Endodermal cell (in vitro differentiated cells): ENCODE measurements at regions not wholly inside any gene's neighbourhood (a gene's known extent, or its start where the extent isn't known, plus 50 kb on each side); places are given as distances from the start of the nearest gene placed in this dataset.

Experiments used
- DNase-seq: peaks from one replicate; pipeline ENCODE4 v3.0.0-alpha.2; 2017
- H3K27ac ChIP-seq: 2 replicates; pipeline ENCODE4 v1.5.1; 2013; ENCODE audit warnings: mild to moderate bottlenecking, low read depth, low read length, moderate library complexity
- H3K27me3 ChIP-seq: 2 replicates; pipeline ENCODE4 v1.6.1; 2013; ENCODE audit warnings: mild to moderate bottlenecking, low read length, moderate library complexity; ENCODE audit not compliant: insufficient read depth, control insufficient read depth, poor library complexity, severe bottlenecking
- H3K36me3 ChIP-seq: 2 replicates; pipeline ENCODE4 v1.7.0; 2013; ENCODE audit warnings: mild to moderate bottlenecking, low read length, moderate library complexity; ENCODE audit not compliant: control insufficient read depth, insufficient read depth
- H3K4me1 ChIP-seq: one replicate; pipeline ENCODE4 v1.7.0; 2013; ENCODE audit warnings: low read length; ENCODE audit not compliant: control insufficient read depth, insufficient read depth
- H3K4me3 ChIP-seq: 2 replicates; pipeline ENCODE4 v1.5.1; 2013; ENCODE audit warnings: mild to moderate bottlenecking, low read length, moderate library complexity
- H3K9ac ChIP-seq: 2 replicates; pipeline ENCODE4 v1.6.1; 2013; ENCODE audit warnings: mild to moderate bottlenecking, low read length, moderate library complexity; ENCODE audit not compliant: poor library complexity, severe bottlenecking; ENCODE audit errors: extremely low read depth
- H3K9me3 ChIP-seq: 2 replicates; pipeline ENCODE4 v1.6.1; 2013; ENCODE audit warnings: mild to moderate bottlenecking, low read length, moderate library complexity; ENCODE audit not compliant: control insufficient read depth
- H3K27ac Mint-ChIP-seq: 2 replicates; pipeline ENCODE4 v1.8.0; 2020; ENCODE audit warnings: mixed read lengths
- H3K27me3 Mint-ChIP-seq: 2 replicates; pipeline ENCODE4 v1.8.0; 2021; ENCODE audit warnings: mild to moderate bottlenecking, mixed read lengths; ENCODE audit not compliant: insufficient read depth
- H3K36me3 Mint-ChIP-seq: 2 replicates; pipeline ENCODE4 v1.8.0; 2020; ENCODE audit warnings: low read depth, mixed read lengths
- H3K4me1 Mint-ChIP-seq: 2 replicates; pipeline ENCODE4 v1.8.0; 2020; ENCODE audit warnings: mixed read lengths
- H3K4me3 Mint-ChIP-seq: 2 replicates; pipeline ENCODE4 v1.8.0; 2020; ENCODE audit warnings: mild to moderate bottlenecking, moderate library complexity, mixed read lengths
- H3K9me3 Mint-ChIP-seq: 2 replicates; pipeline ENCODE4 v1.8.0; 2020; ENCODE audit warnings: mild to moderate bottlenecking, mixed read lengths
- CTCF ChIP-seq: fragments of 200-600 bp; sonication (generic); conservative IDR thresholded peaks from 2 replicates; pipeline ENCODE4 v1.5.0; 2021; ENCODE audit warnings: antibody characterized with exemption, mild to moderate bottlenecking
- WGBS, 2 experiments: methylation state at CpG; one replicate each; pipeline versions ENCODE4 v1.1.5 to v1.1.7; 2013; ENCODE audit warnings: missing lambda C conversion rate in 2 of 2, mixed read lengths in 1 of 2; ENCODE audit not compliant: insufficient coverage in 1 of 2, insufficient read length in 1 of 2; 5-methylcytosine and 5-hydroxymethylcytosine counted together

GRCh38 chr4:178457286-178457685 lies 1015.0 kb upstream of the AGA start:
- Histone ChIP-seq H3K27me3 (no peaks in the 10 kb centered on the region), H3K36me3 (no peaks in the 10 kb centered on the region), H3K9ac (no peak overlapping the region), H3K4me3 (no peak overlapping the region), H3K9me3 (no peaks in the 10 kb centered on the region), H3K4me1 (no peaks in the 10 kb centered on the region), H3K27ac (no peak overlapping the region)
- no peaks in the 10 kb centered on the region for H3K27me3 Mint-ChIP-seq
- H3K36me3 Mint-ChIP-seq, result no peaks in the 10 kb centered on the region
- no peak for DNase-seq
- no peak overlapping the region for H3K4me3 Mint-ChIP-seq
- no peak for TF ChIP-seq CTCF
- no peak overlapping the region for H3K27ac Mint-ChIP-seq
- no peaks in the 10 kb centered on the region for H3K9me3 Mint-ChIP-seq
- no peaks in the 10 kb centered on the region for H3K4me1 Mint-ChIP-seq

- Histone ChIP-seq H3K9me3 (no peaks in the 10 kb centered on the region), H3K27ac (no peak overlapping the region), H3K4me3 (no peak overlapping the region), H3K36me3 (no peaks in the 10 kb centered on the region), H3K9ac (no peak overlapping the region), H3K27me3 (no peaks in the 10 kb centered on the region), H3K4me1 (no peaks in the 10 kb centered on the region)
- DNase-seq, result no peak
- 79 to 80% methylated on average over 4 of the region's 4 CpGs for WGBS, 2 experiments
- Mint-ChIP-seq H3K4me3 (no peak overlapping the region), H3K36me3 (no peaks in the 10 kb centered on the region), H3K9me3 (no peaks in the 10 kb centered on the region), H3K27ac (no peak overlapping the region), H3K27me3 (no peaks in the 10 kb centered on the region), H3K4me1 (no peaks in the 10 kb centered on the region)
- TF ChIP-seq CTCF, result no peak
Measured at GRCh38 chr4:178462710-178463109, 1020.5 kb upstream of the AGA start.

- Histone ChIP-seq H3K27me3 (no peaks in the 10 kb centered on the region), H3K27ac (no peak overlapping the region), H3K4me3 (no peak overlapping the region), H3K9ac (no peak overlapping the region), H3K4me1 (no peaks in the 10 kb centered on the region), H3K36me3 (no peaks in the 10 kb centered on the region), H3K9me3 (no peaks in the 10 kb centered on the region)
- 97% methylated on average over 2 of the region's 2 CpGs; no CpG with 5 or more reads in 1 of the 2 experiments for WGBS, 2 experiments
- Mint-ChIP-seq H3K9me3 (no peaks in the 10 kb centered on the region), H3K27me3 (no peaks in the 10 kb centered on the region), H3K27ac (no peak overlapping the region), H3K4me3 (no peak overlapping the region), H3K36me3 (no peaks in the 10 kb centered on the region), H3K4me1 (no peaks in the 10 kb centered on the region)
- no peak for DNase-seq
- TF ChIP-seq CTCF, result no peak
Measured at GRCh38 chr4:178463747-178464146, 1021.5 kb upstream of the AGA start.
